ENCODE measurements at regions not wholly inside any gene's neighbourhood (a gene's known extent, or its start where the extent isn't known, plus 50 kb on each side); places are given as distances from the start of the nearest gene placed in this dataset.
"Not testable (repeated sequence)": the region's sequence is repeated elsewhere in the genome, so short reads cannot be mapped to it uniquely, and the experiment has no call there.

- TF ChIP-seq POLR2A (IDR thresholded peaks at IDR 0.05; ENCODE audit: insufficient read depth in 1 of 2, low read depth in 2 of 2, low read length in 2 of 2); CTCF (CRISPR knock-in tag; IDR thresholded peaks at IDR 0.05); ZNF432 (CRISPR knock-in tag; IDR thresholded peaks at IDR 0.05; ENCODE audit: borderline replicate concordance); EP300 (IDR thresholded peaks at IDR 0.05; ENCODE audit: low read depth in 2 of 2, low read length in 2 of 2); EP300 (CRISPR knock-in tag; IDR thresholded peaks at IDR 0.05; ENCODE audit: borderline replicate concordance); SUZ12 (IDR thresholded peaks at IDR 0.05; ENCODE audit: low read depth, low read length); ZNF460 (CRISPR knock-in tag; IDR thresholded peaks at IDR 0.05; ENCODE audit: borderline replicate concordance); ATF3 (CRISPR knock-in tag; IDR thresholded peaks at IDR 0.05); PCBP2 (optimal IDR thresholded peaks at IDR 0.05; ENCODE audit: low read depth, low read length, poor library complexity, severe bottlenecking): not testable (repeated sequence)
Observed at GRCh38 chr20:30386099-30386498, 871.4 kb upstream of the DEFB115 start.
